SJCRH30 (cell line): ENCODE measurements at regions not wholly inside any gene's neighbourhood (a gene's known extent, or its start where the extent isn't known, plus 50 kb on each side); places are given as distances from the start of the nearest gene placed in this dataset.
A peak's percentile ranks its signal among the peaks of the same experiment; 100 is the strongest.

Experiments used
- DNase-seq, 2 experiments: peaks; one replicate each; pipeline ENCODE4 v3.0.0-alpha.2; 2015 to 2020
- H3K27ac ChIP-seq: fragments of 250-450 bp; sonication (Bioruptor Pico); 2 replicates; pipeline ENCODE4 v1.5.1; 2020; ENCODE audit warnings: mild to moderate bottlenecking, moderate library complexity
- H3K27me3 ChIP-seq: fragments of 250-450 bp; sonication (Bioruptor Pico); 2 replicates; pipeline ENCODE4 v1.5.1; 2020; ENCODE audit warnings: mild to moderate bottlenecking, moderate library complexity
- H3K36me3 ChIP-seq: fragments of 250-450 bp; sonication (Bioruptor Pico); 2 replicates; pipeline ENCODE4 v1.5.1; 2020; ENCODE audit warnings: mild to moderate bottlenecking, moderate library complexity
- H3K4me1 ChIP-seq: fragments of 250-450 bp; sonication (Bioruptor Pico); 2 replicates; pipeline ENCODE4 v1.5.1; 2020; ENCODE audit warnings: mild to moderate bottlenecking, moderate library complexity
- H3K4me3 ChIP-seq: fragments of 250-450 bp; sonication (Bioruptor Pico); 2 replicates; pipeline ENCODE4 v1.5.1; 2020; ENCODE audit warnings: mild to moderate bottlenecking, moderate library complexity
- H3K9me3 ChIP-seq: fragments of 250-450 bp; sonication (Bioruptor Pico); replicated peaks from 2 replicates; pipeline ENCODE4 v1.5.1; 2020; ENCODE audit warnings: mild to moderate bottlenecking, moderate library complexity

- Histone ChIP-seq H3K4me3 (no peak overlapping the region), H3K27me3 (no peaks in the 10 kb centered on the region; the same call in 1 of the 2 replicates), H3K4me1 (peaks cover 4% of the 10 kb centered on the region; the same call in 1 of the 2 replicates), H3K9me3 (no peaks in the 10 kb centered on the region), H3K36me3 (no peaks in the 10 kb centered on the region), H3K27ac (no peak overlapping the region)
- no peak for DNase-seq
These were observed 213.7 kb upstream of the HABP2 start for GRCh38 chr10:113339121-113339520.

GRCh38 chr10:113340282-113340681, 212.6 kb upstream of the HABP2 start:
- no peaks in the 10 kb centered on the region for H3K9me3 ChIP-seq
- H3K4me1 ChIP-seq: peaks cover 4% of the 10 kb centered on the region; the same call in 1 of the 2 replicates
- H3K36me3 ChIP-seq: no peaks in the 10 kb centered on the region
- H3K27me3 ChIP-seq: no peaks in the 10 kb centered on the region; the same call in 1 of the 2 replicates
- no peak for DNase-seq
- no peak overlapping the region for H3K4me3 ChIP-seq
- H3K27ac ChIP-seq: no peak overlapping the region

- Histone ChIP-seq H3K9me3 (no peaks in the 10 kb centered on the region), H3K4me3 (no peak overlapping the region), H3K4me1 (peaks cover 4% of the 10 kb centered on the region; the same call in 1 of the 2 replicates), H3K27me3 (no peaks in the 10 kb centered on the region; the same call in 1 of the 2 replicates), H3K36me3 (no peaks in the 10 kb centered on the region), H3K27ac (no peak overlapping the region)
- no peak for DNase-seq
These were observed 211.7 kb upstream of the HABP2 start for GRCh38 chr10:113341138-113341537.

GRCh38 chr10:113345826-113346624, 206.8 kb upstream of the HABP2 start:
- Histone ChIP-seq H3K4me1 (peaks cover 4% of the 10 kb centered on the region; the same call in 1 of the 2 replicates), H3K27ac (no peak overlapping the region)

GRCh38 chr10:113347508-113347907, 205.3 kb upstream of the HABP2 start:
- no peak overlapping the region for H3K4me3 ChIP-seq
- H3K4me1 ChIP-seq: peaks cover 4% of the 10 kb centered on the region; the same call in 1 of the 2 replicates
- H3K27ac ChIP-seq: no peak overlapping the region
- DNase-seq: no peak
- no peaks in the 10 kb centered on the region for H3K36me3 ChIP-seq
- no peaks in the 10 kb centered on the region for H3K9me3 ChIP-seq
- H3K27me3 ChIP-seq: no peaks in the 10 kb centered on the region

More at GRCh38 chr10:113345826-113346624, 206.8 kb upstream of the HABP2 start:
- Histone ChIP-seq H3K27me3 (no peaks in the 10 kb centered on the region; the same call in 1 of the 2 replicates), H3K36me3 (no peaks in the 10 kb centered on the region), H3K9me3 (no peaks in the 10 kb centered on the region), H3K4me3 (no peak overlapping the region)
- no peak for DNase-seq

- H3K9me3 ChIP-seq: no peaks in the 10 kb centered on the region
- no peaks in the 10 kb centered on the region for H3K27me3 ChIP-seq
- no peak overlapping the region for H3K27ac ChIP-seq
These were observed 204.2 kb upstream of the HABP2 start for GRCh38 chr10:113348694-113349093.

GRCh38 chr10:113350311-113351040, 202.4 kb upstream of the HABP2 start:
- Histone ChIP-seq H3K4me3 (no peak overlapping the region), H3K9me3 (no peaks in the 10 kb centered on the region), H3K27ac (no peak overlapping the region), H3K27me3 (no peaks in the 10 kb centered on the region), H3K36me3 (no peaks in the 10 kb centered on the region), H3K4me1 (no peaks in the 10 kb centered on the region)
- no peak for DNase-seq

More at GRCh38 chr10:113348694-113349093, 204.2 kb upstream of the HABP2 start:
- Histone ChIP-seq H3K4me1 (no peaks in the 10 kb centered on the region), H3K4me3 (no peak overlapping the region), H3K36me3 (no peaks in the 10 kb centered on the region)
- DNase-seq: no peak

- Histone ChIP-seq H3K4me1 (no peaks in the 10 kb centered on the region), H3K4me3 (no peak overlapping the region), H3K27ac (no peak overlapping the region), H3K36me3 (no peaks in the 10 kb centered on the region), H3K9me3 (no peaks in the 10 kb centered on the region), H3K27me3 (0 out of 2 replicates have a peak, but pooled peaks cover 4% of the 10 kb centered on the region)
- no peak for DNase-seq
These were observed 198.1 kb upstream of the HABP2 start for GRCh38 chr10:113354711-113355110.

GRCh38 chr10:113356794-113357680, 195.8 kb upstream of the HABP2 start:
- Histone ChIP-seq H3K27ac (no peak overlapping the region), H3K4me3 (no peak overlapping the region), H3K4me1 (no peaks in the 10 kb centered on the region), H3K36me3 (no peaks in the 10 kb centered on the region), H3K27me3 (0 out of 2 replicates have a peak, but pooled peaks cover 4% of the 10 kb centered on the region), H3K9me3 (no peaks in the 10 kb centered on the region)
- DNase-seq: no peak

GRCh38 chr10:113357681-113358300, 195.1 kb upstream of the HABP2 start:
- DNase-seq: peak; percentile 12 to 14
- no peaks in the 10 kb centered on the region for H3K36me3 ChIP-seq
- H3K9me3 ChIP-seq: no peaks in the 10 kb centered on the region
- H3K27me3 ChIP-seq: 0 out of 2 replicates have a peak, but pooled peaks cover 4% of the 10 kb centered on the region
- no peak overlapping the region for H3K27ac ChIP-seq
- H3K4me3 ChIP-seq: no peak overlapping the region
- no peaks in the 10 kb centered on the region for H3K4me1 ChIP-seq

GRCh38 chr10:113359655-113360054, 193.2 kb upstream of the HABP2 start:
- H3K4me3 ChIP-seq: no peak overlapping the region
- no peaks in the 10 kb centered on the region for H3K36me3 ChIP-seq
- 0 out of 2 replicates have a peak, but pooled peaks cover 4% of the 10 kb centered on the region for H3K27me3 ChIP-seq
- no peak for DNase-seq
- H3K4me1 ChIP-seq: no peaks in the 10 kb centered on the region
- H3K27ac ChIP-seq: no peak overlapping the region
- H3K9me3 ChIP-seq: no peaks in the 10 kb centered on the region

GRCh38 chr10:113360870-113361269, 192.0 kb upstream of the HABP2 start:
- Histone ChIP-seq H3K27me3 (0 out of 2 replicates have a peak, but pooled peaks cover 4% of the 10 kb centered on the region), H3K4me1 (no peaks in the 10 kb centered on the region), H3K27ac (no peak overlapping the region), H3K9me3 (no peaks in the 10 kb centered on the region), H3K36me3 (no peaks in the 10 kb centered on the region), H3K4me3 (no peak overlapping the region)
- DNase-seq: no peak

- no peaks in the 10 kb centered on the region for H3K4me1 ChIP-seq
- no peaks in the 10 kb centered on the region for H3K27me3 ChIP-seq
- no peaks in the 10 kb centered on the region for H3K9me3 ChIP-seq
- H3K27ac ChIP-seq: no peak overlapping the region
- H3K4me3 ChIP-seq: no peak overlapping the region
- no peaks in the 10 kb centered on the region for H3K36me3 ChIP-seq
- DNase-seq: peak in 1 of 2 experiments; percentile 21
These were observed 190.2 kb upstream of the HABP2 start for GRCh38 chr10:113362645-113363091.

GRCh38 chr10:113364227-113364626, 188.6 kb upstream of the HABP2 start:
- no peaks in the 10 kb centered on the region for H3K27me3 ChIP-seq
- DNase-seq: no peak
- no peak overlapping the region for H3K27ac ChIP-seq
- H3K36me3 ChIP-seq: no peaks in the 10 kb centered on the region
- no peak overlapping the region for H3K4me3 ChIP-seq
- H3K9me3 ChIP-seq: no peaks in the 10 kb centered on the region
- no peaks in the 10 kb centered on the region for H3K4me1 ChIP-seq
